Skeletal muscle satellite cell (primary cell): ENCODE measurements at regions not wholly inside any gene's neighbourhood (a gene's known extent, or its start where the extent isn't known, plus 50 kb on each side); places are given as distances from the start of the nearest gene placed in this dataset.

Experiments used
- H3K27me3 ChIP-seq: 2 replicates; pipeline ENCODE4 v1.7.0; 2013; ENCODE audit warnings: low read length; ENCODE audit not compliant: control insufficient read depth, insufficient read depth
- H3K36me3 ChIP-seq: 2 replicates; pipeline ENCODE4 v1.7.0; 2013; ENCODE audit warnings: mild to moderate bottlenecking, control low read depth, low read length; ENCODE audit not compliant: insufficient read depth
- H3K4me1 ChIP-seq: 2 replicates; pipeline ENCODE4 v1.7.0; 2013; ENCODE audit warnings: low read length; ENCODE audit not compliant: control insufficient read depth, insufficient read depth
- H3K4me2 ChIP-seq: 2 replicates; pipeline ENCODE4 v1.7.0; 2013; ENCODE audit warnings: mild to moderate bottlenecking, low read length
- H3K4me3 ChIP-seq: 2 replicates; pipeline ENCODE4 v1.7.0; 2013; ENCODE audit warnings: low read length
- H3K9ac ChIP-seq: 2 replicates; pipeline ENCODE4 v1.7.0; 2013; ENCODE audit warnings: mild to moderate bottlenecking, low read depth, low read length, moderate library complexity
- H3K9me3 ChIP-seq: replicated peaks from 2 replicates; pipeline ENCODE4 v1.7.0; 2013; ENCODE audit warnings: mild to moderate bottlenecking, control low read depth, low read length

DNA sequence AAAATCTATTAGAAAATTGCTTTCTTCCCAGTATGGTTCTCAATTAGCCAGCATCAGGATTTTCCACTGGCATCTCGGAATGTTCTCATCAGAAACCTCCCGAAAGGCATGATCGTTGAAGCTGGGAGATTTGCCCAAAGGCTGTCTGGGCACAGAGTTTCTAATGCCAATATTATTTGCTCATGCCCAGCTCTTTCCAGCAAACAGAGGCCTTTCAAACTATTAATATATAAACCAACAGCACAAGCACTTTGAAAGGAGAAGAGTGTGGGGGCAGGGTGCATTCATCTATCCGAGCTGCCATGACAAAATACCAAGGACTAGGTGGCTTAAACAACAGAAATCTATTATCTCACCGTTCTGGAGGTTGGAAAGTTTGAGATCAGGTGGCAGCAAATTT, 88.3 kb upstream of the MSX1 start:
- Histone ChIP-seq H3K4me2 (no peak overlapping the region), H3K9me3 (no peaks in the 10 kb centered on the region), H3K9ac (no peak overlapping the region), H3K4me3 (no peak overlapping the region), H3K4me1 (no peaks in the 10 kb centered on the region), H3K36me3 (no peaks in the 10 kb centered on the region), H3K27me3 (peaks cover 16% of the 10 kb centered on the region)

DNA sequence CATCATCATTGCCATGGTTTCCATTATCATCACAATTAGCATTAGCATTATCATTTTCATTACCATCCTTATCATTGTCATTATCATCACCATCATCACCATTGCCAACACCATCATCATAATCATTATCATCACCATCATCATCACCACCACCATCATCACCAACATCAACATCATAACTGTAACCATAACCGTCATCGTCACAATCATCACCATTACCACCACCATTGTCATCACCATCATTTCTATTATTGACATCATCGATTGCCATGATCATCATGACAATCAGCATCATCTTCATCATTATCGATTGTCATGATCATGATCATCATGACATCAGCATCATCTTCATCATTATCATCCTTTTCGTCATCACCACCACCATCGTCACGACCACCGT, 88.9 kb upstream of the MSX1 start:
- H3K4me2 ChIP-seq: no peak overlapping the region
- no peaks in the 10 kb centered on the region for H3K9me3 ChIP-seq
- no peaks in the 10 kb centered on the region for H3K4me1 ChIP-seq
- H3K36me3 ChIP-seq: no peaks in the 10 kb centered on the region
- H3K27me3 ChIP-seq: peaks cover 11% of the 10 kb centered on the region
- H3K4me3 ChIP-seq: no peak overlapping the region
- no peak overlapping the region for H3K9ac ChIP-seq

DNA sequence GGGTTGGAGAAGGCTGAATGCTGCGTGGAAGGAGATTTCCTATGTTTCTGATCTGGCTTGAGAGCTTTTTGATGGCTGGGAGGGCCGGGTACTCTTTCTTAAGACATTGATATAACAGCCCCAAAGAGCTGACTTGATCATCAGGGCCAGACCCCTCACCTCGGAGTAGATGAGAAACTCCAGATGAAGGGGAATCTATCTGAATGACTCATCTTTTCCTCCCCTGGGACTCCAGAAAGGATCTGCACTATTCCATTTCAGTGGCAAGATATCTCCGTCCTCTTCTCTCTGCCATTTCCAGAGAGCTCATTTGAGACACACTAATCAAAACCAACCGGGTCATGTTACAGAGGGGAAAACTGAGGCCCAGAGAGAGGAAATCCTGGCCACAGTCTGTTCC, 92.9 kb upstream of the MSX1 start:
- no peaks in the 10 kb centered on the region for H3K9me3 ChIP-seq
- H3K4me2 ChIP-seq: no peak overlapping the region
- no peaks in the 10 kb centered on the region for H3K4me1 ChIP-seq
- H3K27me3 ChIP-seq: no peaks in the 10 kb centered on the region
- no peaks in the 10 kb centered on the region for H3K36me3 ChIP-seq
- no peak overlapping the region for H3K4me3 ChIP-seq
- H3K9ac ChIP-seq: no peak overlapping the region

DNA sequence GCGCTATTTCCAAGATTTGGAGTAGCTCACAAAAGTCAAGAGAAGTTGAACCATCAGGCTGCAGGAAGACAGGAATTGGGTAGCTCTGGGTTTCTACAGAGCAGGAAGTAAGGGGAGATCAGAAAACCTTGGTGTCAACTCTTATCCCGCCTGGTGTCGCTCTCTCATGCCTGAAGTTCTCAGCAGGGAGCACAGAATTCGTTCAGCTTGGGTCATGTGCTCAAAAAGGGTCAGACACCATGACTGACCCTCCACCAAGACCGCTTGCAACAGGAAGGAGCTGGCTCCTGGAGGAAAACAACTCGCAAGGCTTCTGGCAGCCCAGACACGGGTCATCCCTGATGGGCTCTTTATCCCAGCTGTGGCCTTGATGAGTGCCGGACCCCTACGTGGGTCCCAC, 93.7 kb upstream of the MSX1 start:
- Histone ChIP-seq H3K4me2 (no peak overlapping the region), H3K9me3 (no peaks in the 10 kb centered on the region), H3K27me3 (no peaks in the 10 kb centered on the region), H3K4me3 (no peak overlapping the region), H3K36me3 (no peaks in the 10 kb centered on the region), H3K9ac (no peak overlapping the region), H3K4me1 (no peaks in the 10 kb centered on the region)

DNA sequence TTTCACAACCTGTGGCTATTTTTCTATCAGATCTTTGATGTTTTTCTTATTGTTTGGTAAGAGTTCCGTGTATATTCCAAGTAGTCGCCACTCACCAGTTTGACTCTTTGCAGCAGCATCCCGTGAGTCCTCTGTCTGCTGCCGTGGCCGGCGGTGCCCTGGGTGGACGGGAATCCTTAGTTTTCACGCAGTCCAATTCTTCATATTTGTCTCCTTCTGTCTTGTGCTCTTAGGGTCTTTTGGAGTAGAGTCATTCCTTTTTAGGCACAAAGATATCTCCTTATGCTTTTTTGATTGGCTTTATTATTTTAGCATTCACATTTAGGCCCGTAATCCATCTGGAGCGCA, 94.9 kb upstream of the MSX1 start:
- H3K36me3 ChIP-seq: no peaks in the 10 kb centered on the region
- H3K9me3 ChIP-seq: no peaks in the 10 kb centered on the region
- H3K4me2 ChIP-seq: no peak overlapping the region
- H3K4me3 ChIP-seq: no peak overlapping the region
- H3K27me3 ChIP-seq: peaks cover 4% of the 10 kb centered on the region
- no peaks in the 10 kb centered on the region for H3K4me1 ChIP-seq
- H3K9ac ChIP-seq: no peak overlapping the region

DNA sequence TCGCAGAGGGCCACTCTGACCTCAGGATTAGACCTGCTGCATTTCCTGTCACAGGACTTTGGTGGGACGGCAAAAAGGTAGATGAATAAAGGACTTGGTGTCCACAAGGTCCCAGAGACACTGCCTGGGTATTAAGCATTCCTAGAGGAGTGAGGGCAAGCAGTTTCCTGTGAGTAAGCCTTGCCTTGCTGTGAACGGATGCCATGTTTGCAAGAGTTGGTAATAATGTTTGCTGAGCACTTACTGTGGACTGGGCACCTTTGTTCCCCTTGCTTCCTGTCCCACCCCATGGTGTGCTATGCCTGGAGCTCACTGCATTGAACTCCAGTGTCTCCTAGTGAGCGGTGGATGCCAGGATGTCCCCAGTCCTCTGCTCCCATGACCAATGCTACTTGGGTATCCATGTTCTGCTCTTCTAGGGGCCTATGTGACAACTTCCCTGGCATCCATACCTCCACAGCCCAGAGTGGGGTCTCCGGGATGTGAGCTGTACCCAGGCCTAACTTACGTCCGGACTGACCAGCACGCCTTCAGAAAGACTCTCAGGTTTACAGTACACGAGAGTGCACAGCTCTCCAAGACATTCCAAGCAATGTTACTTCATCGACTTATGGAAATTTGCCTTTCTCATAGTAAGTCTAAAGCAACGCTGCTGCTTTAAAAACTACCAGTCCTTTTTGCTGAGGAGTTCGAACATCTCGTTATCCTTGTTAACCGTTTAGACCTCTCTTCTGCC, 95.5 kb upstream of the MSX1 start:
- H3K4me1 ChIP-seq: no peaks in the 10 kb centered on the region
- no peak overlapping the region for H3K4me2 ChIP-seq
- no peaks in the 10 kb centered on the region for H3K9me3 ChIP-seq
- peaks cover 6% of the 10 kb centered on the region for H3K27me3 ChIP-seq
- H3K36me3 ChIP-seq: no peaks in the 10 kb centered on the region
- H3K4me3 ChIP-seq: no peak overlapping the region
- H3K9ac ChIP-seq: no peak overlapping the region

DNA sequence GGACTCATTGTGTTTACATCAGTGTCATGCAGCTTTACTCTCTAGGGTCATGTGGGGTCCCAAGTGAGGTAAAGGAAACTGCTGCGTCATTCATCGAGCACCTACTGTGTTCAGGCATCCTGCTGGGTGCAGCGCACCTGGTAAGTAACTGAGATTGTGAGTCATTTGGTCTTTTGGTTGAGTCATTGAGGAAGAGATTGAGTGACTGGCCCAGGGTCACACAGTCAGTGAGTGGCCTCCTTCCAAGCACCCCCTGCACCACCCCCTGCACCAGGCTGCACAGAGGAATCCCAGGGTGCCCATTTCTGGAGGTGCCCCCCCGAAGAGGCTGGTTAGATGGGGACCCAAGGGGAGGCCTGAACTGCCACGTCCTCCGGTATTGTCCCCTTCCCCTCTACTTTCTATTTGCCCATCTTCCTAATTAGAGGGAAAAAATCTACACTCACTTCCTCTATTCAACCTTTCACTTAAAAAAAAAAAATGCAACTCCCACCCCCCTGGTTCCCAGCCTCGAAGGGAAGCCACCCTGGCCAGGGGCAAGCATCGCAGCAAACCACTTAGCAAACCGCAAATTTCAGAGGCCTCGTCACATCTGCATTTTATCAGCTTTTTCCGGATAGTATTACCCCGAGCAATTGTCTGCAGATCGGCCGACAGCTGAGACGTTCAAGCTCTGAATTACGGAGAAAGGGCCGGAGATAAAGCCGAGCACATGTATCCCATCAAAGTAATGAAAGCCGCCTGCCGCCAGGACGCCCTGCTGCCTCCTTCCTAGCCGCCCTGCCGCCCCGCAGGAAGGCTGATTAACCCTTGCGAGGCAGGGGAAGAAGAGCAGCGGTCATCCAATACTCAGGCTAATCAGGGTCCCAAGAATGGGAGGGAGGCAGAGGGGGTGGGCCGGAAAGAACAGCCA, 96.3 kb upstream of the MSX1 start:
- Histone ChIP-seq H3K9ac (no peak overlapping the region), H3K4me1 (no peaks in the 10 kb centered on the region), H3K4me3 (no peak overlapping the region), H3K9me3 (no peaks in the 10 kb centered on the region), H3K4me2 (no peak overlapping the region), H3K27me3 (peaks cover 13% of the 10 kb centered on the region), H3K36me3 (no peaks in the 10 kb centered on the region)

DNA sequence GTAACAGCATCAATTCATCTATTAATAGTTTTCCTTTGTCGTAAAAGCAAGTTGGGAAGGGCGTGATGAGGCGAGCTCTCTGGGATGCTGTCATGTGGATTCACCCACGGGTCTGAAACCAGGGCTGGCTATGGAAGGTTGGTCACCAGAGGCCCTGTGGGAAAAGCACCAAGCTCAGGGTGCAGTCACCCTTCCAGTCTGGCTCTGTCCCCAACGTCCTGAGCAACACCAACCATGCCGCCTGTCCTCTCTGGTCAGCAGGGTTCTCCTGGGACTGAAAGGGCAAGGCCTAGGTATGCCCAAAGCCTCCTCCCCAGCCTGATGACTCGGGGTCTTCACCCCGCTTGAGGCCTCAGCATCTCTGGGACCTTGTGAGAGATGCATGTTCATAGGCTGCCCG, 97.2 kb upstream of the MSX1 start:
- no peak overlapping the region for H3K4me2 ChIP-seq
- H3K9me3 ChIP-seq: no peaks in the 10 kb centered on the region
- no peaks in the 10 kb centered on the region for H3K4me1 ChIP-seq
- H3K27me3 ChIP-seq: peaks cover 13% of the 10 kb centered on the region
- H3K36me3 ChIP-seq: no peaks in the 10 kb centered on the region
- H3K4me3 ChIP-seq: no peak overlapping the region
- H3K9ac ChIP-seq: no peak overlapping the region

DNA sequence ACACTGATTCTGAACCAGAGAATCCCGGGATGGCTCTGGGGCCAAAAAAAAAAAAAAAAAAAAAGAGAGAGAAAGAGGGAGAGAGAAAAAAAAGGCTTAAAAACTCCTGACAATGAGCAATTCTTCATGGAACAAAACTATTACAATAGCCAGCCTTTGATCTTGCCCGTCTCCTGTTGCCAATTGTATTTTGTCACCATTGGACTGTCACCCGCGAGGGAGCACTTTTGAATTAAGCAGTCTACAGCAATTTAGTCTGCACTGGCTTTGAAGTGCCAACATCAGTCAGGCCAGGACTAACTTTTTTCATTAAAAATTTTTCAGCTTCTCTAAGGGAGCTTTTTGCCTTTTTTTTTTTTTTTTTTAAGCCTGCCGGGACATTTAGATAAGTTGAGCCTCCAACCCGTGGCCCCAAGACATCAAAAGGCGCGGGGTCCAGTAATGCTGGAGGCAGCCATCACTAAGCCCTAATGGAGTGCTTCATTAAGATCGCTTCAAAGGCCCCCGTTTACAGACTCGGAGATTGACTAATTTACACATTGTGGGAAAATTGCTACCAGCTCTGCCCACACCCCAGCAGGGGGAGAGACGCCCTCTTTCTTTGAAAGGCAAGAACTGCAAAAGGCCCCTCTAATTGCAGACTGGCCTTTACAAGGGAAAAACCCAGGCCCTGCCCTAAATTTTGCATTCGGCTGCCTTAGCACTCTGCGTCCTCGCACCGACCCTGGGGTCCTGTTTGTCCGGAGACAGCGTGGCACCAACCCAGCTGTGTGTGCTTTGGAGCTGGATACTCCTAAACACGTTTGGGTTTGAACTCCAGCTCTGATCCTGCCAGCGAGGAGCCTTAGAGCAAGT, 98.1 kb upstream of the MSX1 start:
- Histone ChIP-seq H3K4me2 (no peak overlapping the region), H3K9me3 (no peaks in the 10 kb centered on the region), H3K4me1 (no peaks in the 10 kb centered on the region), H3K36me3 (no peaks in the 10 kb centered on the region), H3K27me3 (peaks cover 16% of the 10 kb centered on the region), H3K4me3 (no peak overlapping the region), H3K9ac (no peak overlapping the region)

DNA sequence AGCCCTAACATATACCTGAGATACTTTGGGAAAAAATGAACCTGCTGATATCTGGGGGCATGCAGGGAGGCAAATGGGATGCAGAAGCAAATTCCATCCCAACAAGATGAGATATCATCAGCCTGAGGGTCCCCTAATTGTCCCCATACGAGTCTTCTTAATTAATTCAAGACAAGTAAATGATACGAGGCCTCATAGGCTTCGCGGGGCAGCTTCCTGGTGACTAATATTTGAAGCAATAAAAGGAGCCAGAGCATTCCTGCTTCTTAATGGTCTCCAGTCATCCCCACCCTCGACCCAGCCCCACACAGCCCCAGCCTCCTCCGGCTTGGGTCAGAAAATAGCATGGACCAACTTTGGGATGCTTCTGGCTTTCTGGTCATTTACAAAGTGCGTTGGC, 99.6 kb upstream of the MSX1 start:
- no peak overlapping the region for H3K9ac ChIP-seq
- no peak overlapping the region for H3K4me2 ChIP-seq
- no peaks in the 10 kb centered on the region for H3K36me3 ChIP-seq
- H3K27me3 ChIP-seq: peaks cover 27% of the 10 kb centered on the region
- no peaks in the 10 kb centered on the region for H3K4me1 ChIP-seq
- H3K4me3 ChIP-seq: no peak overlapping the region
- no peaks in the 10 kb centered on the region for H3K9me3 ChIP-seq

DNA sequence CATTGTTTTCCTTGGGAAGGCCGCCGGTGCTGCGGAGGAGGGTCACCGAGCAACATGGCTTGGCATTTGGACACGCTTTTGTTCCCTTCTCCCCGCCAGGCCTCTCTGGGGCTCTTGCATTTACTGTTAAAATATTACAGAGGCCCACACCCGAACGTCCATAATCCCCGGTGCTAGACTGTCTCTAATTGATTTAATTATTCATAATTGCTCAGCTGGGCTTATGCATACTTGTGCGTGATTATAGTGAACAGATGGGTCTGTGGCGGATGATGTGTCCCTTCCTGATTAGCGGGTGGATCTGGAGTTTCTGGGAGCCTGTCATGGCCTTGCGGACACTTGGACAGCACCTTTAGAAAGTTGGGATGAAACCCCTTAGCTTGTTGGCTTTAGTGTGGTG, 100.2 kb upstream of the MSX1 start:
- Histone ChIP-seq H3K4me2 (no peak overlapping the region), H3K9me3 (no peaks in the 10 kb centered on the region), H3K4me1 (no peaks in the 10 kb centered on the region), H3K27me3 (peaks cover 33% of the 10 kb centered on the region), H3K4me3 (no peak overlapping the region), H3K9ac (no peak overlapping the region), H3K36me3 (no peaks in the 10 kb centered on the region)
